Endothelial cell of umbilical vein (primary cell): ENCODE measurements at regions not wholly inside any gene's neighbourhood (a gene's known extent, or its start where the extent isn't known, plus 50 kb on each side); places are given as distances from the start of the nearest gene placed in this dataset.

Experiments used
- BruUV-seq: library from RNA; stranded (reverse); fragments of 400-500 nt; replicated peaks from 2 replicates; lab custom pipeline; 2021; lab: Mats Ljungman, UMichigan
- CTCF ChIA-PET: fragments of 300-600, 350-600 bp; sonication (Branson Sonifier 250); formaldehyde crosslinking; loops from one replicate; lab custom pipeline; 2021; ENCODE audit warnings: antibody characterized with exemption, inconsistent platforms; lab: Charles Lee
- POLR2A ChIA-PET: fragments of 300-600, 350-600 bp; sonication (Branson Sonifier 250); formaldehyde crosslinking; loops from one replicate; lab custom pipeline; 2021; ENCODE audit warnings: antibody characterized with exemption, inconsistent platforms; lab: Charles Lee
- DNase-seq: peaks from one replicate; pipeline ENCODE4 v3.0.0-alpha.2; 2011; ENCODE audit warnings: low read depth, low spot score
- FAIRE-seq: peaks from 2 replicates; lab custom pipeline; 2011; peaks lifted over from hg19 to GRCh38; lab: Jason Lieb, UNC
- H2AFZ ChIP-seq: 2 replicates; pipeline ENCODE4 v1.6.0; 2012; ENCODE audit warnings: low read depth, low read length, control low read depth, inconsistent platforms
- H3K27ac ChIP-seq: 2 replicates; pipeline ENCODE4 v1.5.1; 2011; ENCODE audit warnings: low read depth, mild to moderate bottlenecking, control low read depth, low read length, moderate library complexity; ENCODE audit not compliant: insufficient read depth
- H3K27me3 ChIP-seq, 2 experiments: 2 replicates each; pipeline versions ENCODE4 v1.6.0 to v1.6.1; 2011; ENCODE audit warnings: low read length in 2 of 2, mixed read lengths in 1 of 2; ENCODE audit not compliant: control insufficient read depth in 2 of 2, insufficient read depth in 2 of 2
- H3K36me3 ChIP-seq, 2 experiments: 2 replicates in 1 of 2; 3 replicates in 1 of 2; pipeline ENCODE4 v1.5.1; 2011; ENCODE audit warnings: low read length in 2 of 2, mild to moderate bottlenecking in 1 of 2, moderate library complexity in 1 of 2; ENCODE audit not compliant: control insufficient read depth in 2 of 2, insufficient read depth in 2 of 2; ENCODE audit errors: extremely low read depth in 1 of 2
- H3K4me1 ChIP-seq: 3 replicates; pipeline ENCODE4 v1.5.1; 2011; ENCODE audit warnings: mild to moderate bottlenecking, low read length; ENCODE audit not compliant: control insufficient read depth, insufficient read depth; ENCODE audit errors: extremely low read depth
- H3K4me2 ChIP-seq: 2 replicates; pipeline ENCODE4 v1.6.1; 2011; ENCODE audit warnings: low read length, control low read depth, mixed read lengths; ENCODE audit not compliant: insufficient read depth
- H3K4me3 ChIP-seq, 3 experiments: fragments of 200-600 bp in 1 of 3; sonication (generic), shearing (Covaris generic) in 1 of 3; replicated peaks in 1 of 3; 2 replicates each; pipeline ENCODE4 v1.5.1; 2011 to 2016; ENCODE audit warnings: control low read depth in 3 of 3, low read length in 3 of 3, mild to moderate bottlenecking in 2 of 3, inconsistent platforms in 1 of 3, low read depth in 1 of 3, moderate library complexity in 1 of 3; ENCODE audit not compliant: insufficient read depth in 1 of 3
- H3K79me2 ChIP-seq: 2 replicates; pipeline ENCODE4 v1.6.0; 2012; ENCODE audit warnings: low read length, inconsistent platforms; ENCODE audit not compliant: control insufficient read depth, insufficient read depth
- H3K9ac ChIP-seq: replicated peaks from 2 replicates; pipeline ENCODE3; 2011; ENCODE audit warnings: low read length, control low read depth; ENCODE audit not compliant: insufficient read depth; ENCODE audit errors: extremely low read depth
- H3K9me1 ChIP-seq: replicated peaks from 3 replicates; pipeline ENCODE4 v1.6.0; 2011; ENCODE audit warnings: mild to moderate bottlenecking, low read length; ENCODE audit not compliant: control insufficient read depth, insufficient read depth; ENCODE audit errors: extremely low read depth
- H3K9me3 ChIP-seq: replicated peaks from 2 replicates; pipeline ENCODE4 v1.5.1; 2012; ENCODE audit warnings: low read length, inconsistent platforms; ENCODE audit not compliant: control insufficient read depth, insufficient read depth
- H4K20me1 ChIP-seq: replicated peaks from 2 replicates; pipeline ENCODE3; 2011; ENCODE audit warnings: mild to moderate bottlenecking, low read length; ENCODE audit not compliant: control insufficient read depth, insufficient read depth; ENCODE audit errors: extremely low read depth
- EZH2 ChIP-seq: IDR thresholded peaks from 2 replicates; pipeline ENCODE4 v1.6.1; 2012; ENCODE audit warnings: borderline replicate concordance, low read depth, mild to moderate bottlenecking, moderate library complexity, low read length, inconsistent platforms; ENCODE audit not compliant: severe bottlenecking
- FOS ChIP-seq: IDR thresholded peaks from 2 replicates; pipeline ENCODE4 v1.6.1; 2011; ENCODE audit warnings: mild to moderate bottlenecking, low read length, moderate library complexity, borderline replicate concordance; ENCODE audit not compliant: insufficient read depth
- GATA2 ChIP-seq: IDR thresholded peaks from 2 replicates; pipeline ENCODE4 v1.7.0; 2011; ENCODE audit warnings: low read depth, mild to moderate bottlenecking, moderate library complexity, mixed read lengths, low read length; ENCODE audit not compliant: insufficient read length, insufficient read depth
- JUN ChIP-seq: IDR thresholded peaks from 2 replicates; pipeline ENCODE4 v1.6.1; 2011; ENCODE audit warnings: borderline replicate concordance, low read depth; ENCODE audit not compliant: insufficient read length, insufficient read depth
- MYC ChIP-seq: IDR thresholded peaks from one replicate; pipeline ENCODE4 v1.6.1; 2011; ENCODE audit warnings: mild to moderate bottlenecking, low read depth, low read length
- POLR2A ChIP-seq: IDR thresholded peaks from 2 replicates; pipeline ENCODE4 v1.6.1; 2012; ENCODE audit warnings: low read depth, mild to moderate bottlenecking, control low read depth, low read length
- POLR2AphosphoS5 ChIP-seq: IDR thresholded peaks from 2 replicates; pipeline ENCODE4 v1.6.1; 2012; ENCODE audit warnings: low read depth, mild to moderate bottlenecking, control low read depth, low read length, moderate library complexity; ENCODE audit not compliant: insufficient read depth
- dilution Hi-C: fragments of 300-500 bp; cut with MboI; formaldehyde crosslinking; loops from one replicate; pipeline ENCODE4 v1.15.0; 2019; ENCODE audit warnings: low sequenced_read_pairs; ENCODE audit not compliant: extremely low pct_ligation_motif_present
- intact Hi-C: fragments of 100-400 bp; cut with micrococcal nuclease; formaldehyde crosslinking; loops from one replicate; pipeline ENCODE4 v1.10.0; 2022
- TF ChIP-seq, protein P1 (sequence below), 2 donors: IDR thresholded peaks; 1 replicate in 1 of 2; 2 replicates in 1 of 2; pipeline ENCODE4 v1.5.1; 2011; ENCODE audit warnings: low read length in 2 of 2, mild to moderate bottlenecking in 2 of 2, moderate library complexity in 2 of 2, control low read depth in 1 of 2, inconsistent platforms in 1 of 2, low read depth in 1 of 2; ENCODE audit not compliant: insufficient read depth in 1 of 2; ENCODE audit errors: extremely low read depth in 1 of 2
- TF ChIP-seq, protein P2 (sequence below): IDR thresholded peaks from 2 replicates; pipeline ENCODE4 v1.6.1; 2011; ENCODE audit not compliant: insufficient read depth, insufficient read length

DNA sequence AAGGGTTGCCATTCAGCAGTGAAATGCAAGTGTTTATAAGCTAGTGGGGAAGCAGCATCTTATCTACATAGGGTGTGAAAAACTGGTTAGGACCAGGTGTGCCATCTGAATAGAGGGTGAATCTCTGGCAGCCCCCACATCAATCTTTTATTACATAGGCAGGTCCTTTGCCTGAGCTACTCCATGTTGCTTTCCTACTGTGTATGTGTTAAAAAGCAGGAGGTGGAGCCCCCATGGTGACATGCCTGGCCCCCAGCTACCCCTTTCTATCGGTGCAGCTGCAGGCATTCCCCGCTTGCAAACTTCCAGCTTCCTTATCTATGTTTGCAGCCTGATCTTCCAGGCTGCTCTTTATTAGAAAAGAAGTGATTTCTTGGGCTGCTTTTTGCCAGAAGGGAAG lies 353.5 kb downstream of the SPATA31D1 start:
- Histone ChIP-seq H3K36me3 (no peaks in the 10 kb centered on the region), H3K9me3 (no peaks in the 10 kb centered on the region), H3K27me3 (no peaks in the 10 kb centered on the region), H3K4me3 (no peak overlapping the region), H3K9ac (no peak overlapping the region), H2AFZ (no peak overlapping the region), H3K27ac (no peak overlapping the region), H4K20me1 (no peaks in the 10 kb centered on the region), H3K4me1 (peaks cover 9% of the 10 kb centered on the region), H3K4me2 (no peak overlapping the region), H3K79me2 (no peaks in the 10 kb centered on the region), H3K9me1 (no peaks in the 10 kb centered on the region)
- dilution Hi-C loops (no loop called here), intact Hi-C loops (no loop called here)
- ChIA-PET CTCF (no interaction called here), POLR2A (interaction anchor here (0.7 kb wide), 1 partner anchor 1245 kb away, joined by 5 read pairs; no protein-coding TSS in a partner anchor)
- FAIRE-seq (no peak), DNase-seq (no peak)
- TF ChIP-seq, protein P1, sequence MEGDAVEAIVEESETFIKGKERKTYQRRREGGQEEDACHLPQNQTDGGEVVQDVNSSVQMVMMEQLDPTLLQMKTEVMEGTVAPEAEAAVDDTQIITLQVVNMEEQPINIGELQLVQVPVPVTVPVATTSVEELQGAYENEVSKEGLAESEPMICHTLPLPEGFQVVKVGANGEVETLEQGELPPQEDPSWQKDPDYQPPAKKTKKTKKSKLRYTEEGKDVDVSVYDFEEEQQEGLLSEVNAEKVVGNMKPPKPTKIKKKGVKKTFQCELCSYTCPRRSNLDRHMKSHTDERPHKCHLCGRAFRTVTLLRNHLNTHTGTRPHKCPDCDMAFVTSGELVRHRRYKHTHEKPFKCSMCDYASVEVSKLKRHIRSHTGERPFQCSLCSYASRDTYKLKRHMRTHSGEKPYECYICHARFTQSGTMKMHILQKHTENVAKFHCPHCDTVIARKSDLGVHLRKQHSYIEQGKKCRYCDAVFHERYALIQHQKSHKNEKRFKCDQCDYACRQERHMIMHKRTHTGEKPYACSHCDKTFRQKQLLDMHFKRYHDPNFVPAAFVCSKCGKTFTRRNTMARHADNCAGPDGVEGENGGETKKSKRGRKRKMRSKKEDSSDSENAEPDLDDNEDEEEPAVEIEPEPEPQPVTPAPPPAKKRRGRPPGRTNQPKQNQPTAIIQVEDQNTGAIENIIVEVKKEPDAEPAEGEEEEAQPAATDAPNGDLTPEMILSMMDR (IDR thresholded peaks at IDR 0.05; ENCODE audit: extremely low read depth in 1 of 2, insufficient read depth in 1 of 2, low read depth in 1 of 2, low read length in 2 of 2), result no peak
- no TSS peak for BruUV-seq

DNA sequence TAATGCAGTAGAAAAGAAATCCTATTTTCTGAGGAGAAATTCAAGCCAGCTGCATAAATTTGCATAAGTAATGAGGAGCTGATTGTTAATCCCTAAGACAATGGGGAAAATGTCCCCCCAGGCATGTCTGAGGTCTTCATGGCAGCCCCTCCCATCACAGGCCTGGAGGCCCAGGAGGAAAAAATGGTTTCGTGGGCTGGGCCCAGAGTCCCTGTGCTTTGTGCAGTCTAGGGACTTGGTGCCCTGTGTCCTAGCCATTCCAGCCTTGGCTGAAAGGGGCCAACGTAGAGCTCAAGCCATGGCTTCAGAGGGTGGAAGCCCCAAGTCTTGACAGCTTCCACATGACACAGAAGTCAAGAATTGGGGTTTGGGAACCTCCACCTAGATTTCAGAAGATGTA lies 357.5 kb downstream of the SPATA31D1 start:
- H3K27me3 ChIP-seq, result no peaks in the 10 kb centered on the region
- DNase-seq (no peak), FAIRE-seq (no peak)
- H3K79me2 ChIP-seq, result no peaks in the 10 kb centered on the region
- BruUV-seq, result no TSS peak
- H3K27ac ChIP-seq, result no peak overlapping the region
- intact Hi-C loops (no loop called here), dilution Hi-C loops (no loop called here)
- H3K4me2 ChIP-seq, result no peak overlapping the region
- no peaks in the 10 kb centered on the region for H3K9me1 ChIP-seq
- no peak overlapping the region for H2AFZ ChIP-seq
- ChIA-PET POLR2A (no interaction called here), CTCF (no interaction called here)
- no peaks in the 10 kb centered on the region for H3K36me3 ChIP-seq
- TF ChIP-seq EZH2 (no peak), FOS (no peak), GATA2 (no peak), JUN (no peak), POLR2A (no peak), POLR2AphosphoS5 (no peak), MYC (no peak)
- TF ChIP-seq, protein P2, sequence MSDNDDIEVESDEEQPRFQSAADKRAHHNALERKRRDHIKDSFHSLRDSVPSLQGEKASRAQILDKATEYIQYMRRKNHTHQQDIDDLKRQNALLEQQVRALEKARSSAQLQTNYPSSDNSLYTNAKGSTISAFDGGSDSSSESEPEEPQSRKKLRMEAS, result no peak
- TF ChIP-seq, protein P1 (IDR thresholded peaks at IDR 0.05; ENCODE audit: extremely low read depth in 1 of 2, insufficient read depth in 1 of 2, low read depth in 1 of 2, low read length in 2 of 2), result no peak
- no peaks in the 10 kb centered on the region for H3K4me1 ChIP-seq
- no peaks in the 10 kb centered on the region for H4K20me1 ChIP-seq
- H3K9me3 ChIP-seq, result no peaks in the 10 kb centered on the region
- H3K4me3 ChIP-seq, result no peak overlapping the region
- H3K9ac ChIP-seq, result no peak overlapping the region
